GM19324 (cell line): ENCODE measurements at regions not wholly inside any gene's neighbourhood (a gene's known extent, or its start where the extent isn't known, plus 50 kb on each side); places are given as distances from the start of the nearest gene placed in this dataset.

ENCODE experiments used
- ATAC-seq: cut with Tn5 transposase; IDR thresholded peaks from one replicate; pipeline ENCODE4 v1.9.1; 2021; ENCODE audit warnings: mild to moderate bottlenecking, moderate library complexity; ENCODE audit not compliant: unreplicated experiment, low FRiP score

DNA sequence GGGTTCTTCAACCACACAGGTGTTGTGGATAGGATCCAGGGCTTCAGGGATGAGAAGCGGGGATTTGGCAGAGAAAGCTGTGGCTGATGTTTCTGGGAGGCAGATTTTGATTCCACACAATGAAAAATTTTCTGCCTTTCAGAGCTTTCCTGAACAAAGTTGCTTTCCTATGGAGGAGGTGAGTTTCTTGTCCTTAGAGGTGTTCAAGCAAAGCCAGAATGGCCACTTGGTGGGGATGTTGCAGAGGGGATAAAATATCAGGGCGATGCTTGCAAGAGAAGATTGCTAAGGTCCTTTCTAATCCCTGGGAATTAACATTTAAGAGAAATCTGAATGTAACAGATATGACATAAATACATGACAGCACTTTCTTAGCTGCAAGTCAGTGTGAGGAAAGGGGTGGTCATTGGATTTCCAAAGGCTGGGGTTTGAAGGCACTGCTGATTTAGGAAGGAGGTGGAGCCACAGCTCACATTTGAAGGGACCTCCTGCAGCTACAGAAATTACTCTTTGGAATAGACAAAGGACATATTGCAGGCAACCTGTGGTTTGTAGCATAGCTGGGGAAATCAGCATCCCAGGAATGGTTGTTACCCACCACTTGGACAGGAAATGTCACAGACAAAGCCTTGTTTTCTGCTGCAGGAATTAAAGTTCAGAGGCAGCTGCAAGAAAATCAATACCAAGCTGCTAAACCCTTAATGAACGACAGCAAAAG is 271.1 kb upstream of the CHD6 start:
- no peak for ATAC-seq

DNA sequence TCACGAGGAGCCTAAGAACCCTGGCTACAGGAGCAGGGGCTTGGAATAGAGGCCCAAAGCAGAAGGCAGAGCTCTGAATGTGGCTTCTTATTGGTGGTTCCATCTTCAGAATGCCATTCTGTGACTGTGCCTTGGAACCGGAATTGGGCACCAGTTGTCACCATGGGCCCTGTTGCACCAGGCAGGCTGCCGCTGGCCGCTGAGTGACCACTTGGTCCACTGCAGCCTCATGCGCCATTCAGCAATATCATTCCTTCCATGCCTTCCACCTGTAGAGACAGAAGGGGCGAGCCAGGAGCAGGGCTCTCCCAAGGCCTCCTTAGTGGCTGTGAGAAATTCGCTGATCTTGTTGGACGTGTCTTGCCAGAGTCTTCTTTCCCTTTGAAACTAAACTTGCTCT is 270.3 kb upstream of the CHD6 start:
- no peak for ATAC-seq

DNA sequence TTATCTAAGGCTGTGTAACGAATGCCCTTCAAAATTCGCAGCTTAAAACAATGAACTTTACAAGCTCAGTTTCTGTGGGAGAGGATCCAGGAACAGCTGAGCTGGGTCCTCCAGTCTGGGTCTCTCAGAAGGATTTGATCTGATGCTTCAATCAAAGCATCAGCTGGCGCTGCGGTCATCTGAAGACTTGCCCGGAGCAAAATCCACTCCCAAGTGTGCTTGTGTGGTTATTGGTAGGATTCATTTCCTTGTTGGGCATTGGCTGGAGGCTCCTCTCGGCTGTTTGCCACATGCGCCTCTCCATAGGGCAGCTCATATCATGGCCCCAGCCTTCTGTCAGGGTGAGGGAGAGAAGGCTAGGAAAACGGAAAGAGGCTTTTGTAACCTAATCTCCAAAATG is 269.3 kb upstream of the CHD6 start:
- ATAC-seq: no peak

DNA sequence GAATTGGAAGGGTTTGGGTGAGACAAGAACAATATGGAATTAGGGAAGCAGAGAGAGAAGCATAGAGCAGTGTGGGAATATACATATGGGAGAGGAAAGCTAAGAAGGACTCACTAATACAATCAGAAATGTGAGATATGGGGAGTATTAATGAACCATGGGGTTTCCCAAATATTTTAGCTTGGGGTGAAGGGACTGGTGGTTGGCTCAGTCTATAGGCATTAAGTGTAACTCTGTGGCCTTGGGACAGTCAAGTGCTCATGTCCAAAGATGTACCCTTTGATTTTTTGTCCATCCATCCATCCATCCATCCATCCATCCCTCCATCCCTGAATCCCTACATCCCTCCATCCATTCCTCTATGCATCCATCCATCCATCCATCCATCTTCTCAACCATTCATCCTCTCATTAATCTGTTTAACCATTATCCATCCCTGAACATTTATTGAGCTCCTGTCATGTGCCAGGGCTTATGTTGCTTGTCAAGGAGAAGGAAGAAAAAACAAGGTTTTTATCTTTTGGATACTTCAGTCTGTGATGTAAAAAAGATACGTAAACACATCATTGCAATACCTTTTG is 263.4 kb upstream of the CHD6 start:
- no peak for ATAC-seq

DNA sequence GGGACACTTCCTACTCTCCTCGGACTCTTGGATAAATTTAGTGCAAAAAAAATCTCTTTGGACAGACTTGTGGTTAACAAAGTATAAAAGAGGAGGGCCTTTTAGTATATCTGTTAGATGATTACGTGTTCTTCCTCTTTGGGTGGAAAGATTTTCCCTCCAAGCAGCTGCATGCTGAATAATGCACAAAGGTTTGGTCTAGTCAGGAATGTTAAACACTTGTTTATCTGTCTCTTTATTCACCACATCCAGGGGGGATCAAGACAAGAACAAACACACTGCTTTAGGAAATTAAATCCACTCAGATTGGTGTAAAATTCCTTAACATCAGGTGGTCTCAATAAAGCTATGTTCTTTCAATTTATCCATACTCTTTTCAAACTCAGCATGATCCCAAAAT is 260.9 kb upstream of the CHD6 start:
- no peak for ATAC-seq

DNA sequence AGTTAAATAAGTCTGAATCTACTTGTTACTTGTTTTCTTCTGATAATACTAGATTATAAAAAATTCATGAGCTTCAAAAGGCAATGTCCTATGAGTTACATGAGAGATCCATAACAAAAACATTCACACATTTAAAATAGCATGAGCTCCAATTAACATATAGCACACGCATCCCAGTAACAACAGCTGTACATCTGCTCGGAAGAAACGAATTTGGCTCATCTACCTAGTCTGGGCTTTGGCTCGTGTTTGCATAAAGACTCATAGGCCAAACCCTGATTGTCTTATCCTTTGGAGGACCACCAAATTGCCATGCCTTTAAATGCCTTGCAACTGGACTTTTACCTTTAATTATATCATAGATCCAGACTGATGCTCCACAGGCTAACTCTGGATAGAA is 259.7 kb upstream of the CHD6 start:
- no peak for ATAC-seq

DNA sequence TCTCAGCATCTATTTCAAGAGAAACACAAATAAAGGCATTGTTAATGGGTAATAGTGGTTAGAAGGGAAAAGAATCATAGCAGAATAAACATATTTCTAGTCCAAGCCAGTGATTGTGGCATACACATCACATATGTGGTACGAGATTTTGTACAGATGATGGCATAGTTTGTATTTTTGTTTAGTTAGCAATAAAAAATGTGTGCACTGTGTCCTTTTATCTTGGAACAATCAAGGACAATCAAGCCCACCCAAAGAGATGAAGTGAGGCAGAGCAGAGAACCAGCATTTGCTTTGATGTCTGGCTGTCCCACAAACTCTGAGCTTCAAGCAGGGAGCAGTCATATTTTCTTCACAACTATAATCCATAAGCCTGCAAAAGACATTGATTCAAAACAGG is 256.5 kb upstream of the CHD6 start:
- ATAC-seq: no peak

DNA sequence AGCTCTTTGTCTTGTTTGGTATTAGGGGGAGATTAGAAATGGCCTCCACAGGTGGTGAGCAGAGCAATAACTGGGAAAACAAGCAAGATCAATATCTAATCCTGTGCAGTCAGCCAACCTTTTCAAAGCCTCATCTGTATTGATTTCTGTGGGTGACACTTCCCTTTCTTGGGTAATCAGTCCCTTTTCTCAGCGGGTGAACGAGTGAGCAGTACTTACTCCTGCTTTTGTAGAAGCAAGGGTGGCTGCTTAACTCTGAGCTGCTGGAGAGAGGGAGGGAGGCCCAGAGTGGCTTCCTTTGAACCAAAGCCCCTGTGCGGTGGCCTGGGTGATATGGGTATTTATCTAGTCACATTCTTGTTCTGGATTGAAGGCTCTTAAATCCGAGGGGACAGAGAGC is 254.8 kb upstream of the CHD6 start:
- no peak for ATAC-seq

DNA sequence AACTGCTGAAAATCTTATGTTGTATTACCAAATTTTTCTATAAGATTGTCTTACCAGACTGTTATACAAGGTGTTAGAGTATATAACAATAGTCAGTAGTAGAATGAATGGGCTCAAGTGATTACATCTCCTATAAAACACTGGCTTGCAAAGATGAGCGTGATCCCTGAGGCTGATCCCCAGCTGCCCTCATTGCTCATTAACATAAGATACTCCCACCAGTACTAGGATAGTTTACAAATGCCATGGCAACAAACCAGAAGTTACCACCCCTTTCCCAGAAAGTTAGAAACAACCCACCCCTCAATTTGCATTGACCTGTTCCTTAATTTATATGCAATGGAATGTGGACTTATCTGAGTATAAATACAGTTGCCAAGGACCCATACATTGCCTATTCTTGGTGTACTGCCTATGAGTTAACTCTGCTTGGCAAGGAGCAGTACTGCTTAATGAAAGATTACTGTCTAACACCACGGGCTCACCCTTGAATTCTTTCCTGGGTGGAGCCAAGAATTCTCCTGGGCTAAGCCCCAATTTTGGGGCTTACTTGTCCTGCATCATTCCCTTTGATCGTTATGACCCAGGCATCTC is 252.8 kb upstream of the CHD6 start:
- no peak for ATAC-seq

DNA sequence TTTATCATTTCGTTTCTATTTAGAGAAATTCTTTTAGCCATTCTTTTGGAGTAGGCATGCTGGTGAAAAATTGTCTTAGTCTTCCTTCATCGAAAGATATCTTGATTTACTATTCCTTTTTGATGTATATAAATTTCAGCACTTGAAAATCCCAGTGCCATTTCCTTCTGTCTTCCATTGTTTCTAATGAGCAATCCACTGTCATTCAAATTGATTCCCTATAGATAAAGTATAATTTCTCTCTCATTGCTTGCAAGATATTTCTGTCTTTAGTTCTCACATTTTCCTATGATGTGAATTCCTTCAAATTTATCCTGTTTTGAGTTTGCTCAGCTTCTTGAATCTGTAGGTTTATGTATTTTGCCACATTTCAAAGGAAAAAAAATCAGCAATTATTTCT is 251.1 kb upstream of the CHD6 start:
- no peak for ATAC-seq

DNA sequence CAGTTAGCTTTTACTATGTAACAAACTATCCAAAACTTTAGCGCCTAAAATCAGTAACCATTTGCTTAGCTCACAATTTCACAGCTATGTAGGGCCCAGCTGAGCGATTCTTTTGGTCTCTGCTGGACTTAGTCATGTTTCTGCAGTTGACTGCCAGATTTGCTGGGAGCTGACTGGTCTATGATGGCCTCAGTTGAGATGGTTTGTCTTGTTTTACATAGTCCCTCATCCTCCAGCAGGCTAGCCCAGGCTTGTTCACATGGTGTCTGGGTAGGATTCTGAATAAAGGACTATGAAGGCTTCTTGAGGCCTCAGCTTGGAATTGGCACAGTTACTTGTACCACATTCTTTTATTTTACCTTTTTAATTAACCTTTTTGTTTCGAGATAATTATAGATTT is 247.8 kb upstream of the CHD6 start:
- no peak for ATAC-seq

DNA sequence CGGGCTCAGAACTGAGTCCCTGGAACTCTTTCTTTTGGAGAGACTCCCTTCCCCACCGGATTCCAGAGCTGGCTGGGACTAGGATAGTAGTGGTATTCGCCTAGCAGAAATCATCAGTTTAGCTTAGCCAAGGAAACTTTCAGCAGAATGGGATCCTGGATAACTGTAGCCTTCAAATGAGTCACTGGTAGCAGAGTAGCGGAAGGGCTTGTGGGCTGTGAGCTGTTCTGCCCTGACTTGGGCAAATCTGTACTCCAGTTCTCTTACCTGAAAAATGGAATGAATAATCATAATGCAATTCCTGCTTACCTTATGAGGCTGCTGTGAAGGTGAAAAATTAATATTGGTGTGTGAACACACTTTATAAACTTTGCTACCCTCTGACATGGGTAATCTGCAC is 244.3 kb upstream of the CHD6 start:
- no peak for ATAC-seq

DNA sequence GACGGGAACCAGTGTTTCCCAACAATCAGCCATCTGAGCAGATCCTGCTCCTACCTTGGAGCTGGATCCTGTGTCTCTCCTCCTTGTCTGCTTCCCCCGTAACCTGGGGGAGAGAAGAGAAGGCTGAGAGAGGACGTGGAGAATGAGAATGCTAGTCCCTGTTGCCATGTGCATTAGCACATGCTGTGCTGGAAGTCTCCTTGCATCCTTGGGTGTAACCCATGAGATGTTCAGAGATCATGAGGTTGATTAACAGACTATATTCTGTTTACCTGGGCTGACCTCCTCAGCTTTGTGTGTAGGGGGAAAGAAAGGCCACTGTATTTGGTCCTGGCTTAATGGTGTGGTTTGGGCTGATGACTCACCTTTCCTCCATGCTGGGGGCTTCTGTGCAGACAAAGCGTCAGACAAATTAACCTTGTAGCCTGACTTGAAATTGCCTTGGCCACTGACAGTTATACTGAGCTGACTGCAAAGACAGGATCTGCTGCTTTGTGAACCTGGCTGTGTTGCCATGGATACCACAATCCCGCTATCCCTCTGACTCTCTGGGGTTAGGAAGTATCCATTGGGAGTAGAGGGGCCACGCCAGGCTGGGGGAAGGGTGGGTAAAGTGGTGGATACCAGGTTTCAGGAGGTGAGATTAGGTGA is 243.7 kb upstream of the CHD6 start:
- ATAC-seq: no peak

DNA sequence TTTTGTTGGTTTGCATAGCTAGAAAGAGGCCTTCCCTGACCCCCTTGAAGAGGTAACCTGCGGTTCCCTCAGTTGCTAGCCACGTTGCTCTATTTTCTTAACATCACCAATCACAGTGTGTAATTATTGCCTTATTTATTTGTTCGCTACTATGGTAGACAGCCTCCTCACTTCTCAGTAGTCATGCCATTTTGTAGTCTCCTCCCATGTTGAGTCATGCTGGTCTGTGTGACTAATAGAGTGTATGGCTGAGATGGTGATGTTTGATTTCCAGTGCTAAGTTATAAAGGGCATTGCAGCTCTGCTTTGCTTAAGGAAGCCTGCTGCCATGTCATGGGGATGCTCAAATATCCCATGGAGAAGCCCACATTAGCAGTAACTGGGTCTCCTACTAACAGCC is 236.6 kb upstream of the CHD6 start:
- ATAC-seq: no peak

DNA sequence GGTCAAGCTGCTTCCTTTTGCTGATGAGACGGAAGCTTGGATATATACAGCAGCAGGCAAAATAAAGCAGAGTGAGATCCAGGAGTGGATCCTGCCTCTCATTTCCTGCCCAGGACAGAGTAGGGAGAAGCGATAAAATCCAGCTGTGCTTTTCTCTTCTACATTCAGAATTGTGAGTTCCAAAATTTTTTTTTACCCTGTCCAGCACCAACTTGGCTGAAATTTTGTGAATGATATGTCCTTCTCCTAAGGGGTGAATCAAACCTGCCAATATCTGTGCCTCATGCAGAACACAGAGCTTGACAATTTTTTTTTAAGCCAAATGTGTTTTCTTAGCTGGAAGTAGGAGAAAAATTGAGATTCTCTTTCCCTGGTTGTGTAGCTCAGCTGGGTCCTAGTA is 235.6 kb upstream of the CHD6 start:
- ATAC-seq: no peak

DNA sequence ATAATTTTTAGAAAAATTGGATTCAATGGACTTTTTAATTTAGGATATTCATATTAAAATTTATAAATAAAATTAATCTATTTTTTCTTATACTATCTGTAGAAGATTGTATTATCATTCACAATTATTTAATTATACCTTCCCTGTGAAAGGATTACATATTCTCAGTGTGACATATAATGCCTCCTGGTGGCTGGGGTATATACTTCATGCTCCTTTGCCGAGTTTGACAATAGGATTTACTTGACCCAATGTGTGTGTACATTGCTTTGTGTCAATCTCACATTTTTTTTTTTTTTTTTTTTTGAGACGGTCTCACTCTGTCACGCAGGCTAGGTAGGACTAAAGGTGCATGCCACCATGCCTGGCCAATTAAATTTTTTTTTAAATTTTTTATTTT is 230.0 kb upstream of the CHD6 start:
- no peak for ATAC-seq

DNA sequence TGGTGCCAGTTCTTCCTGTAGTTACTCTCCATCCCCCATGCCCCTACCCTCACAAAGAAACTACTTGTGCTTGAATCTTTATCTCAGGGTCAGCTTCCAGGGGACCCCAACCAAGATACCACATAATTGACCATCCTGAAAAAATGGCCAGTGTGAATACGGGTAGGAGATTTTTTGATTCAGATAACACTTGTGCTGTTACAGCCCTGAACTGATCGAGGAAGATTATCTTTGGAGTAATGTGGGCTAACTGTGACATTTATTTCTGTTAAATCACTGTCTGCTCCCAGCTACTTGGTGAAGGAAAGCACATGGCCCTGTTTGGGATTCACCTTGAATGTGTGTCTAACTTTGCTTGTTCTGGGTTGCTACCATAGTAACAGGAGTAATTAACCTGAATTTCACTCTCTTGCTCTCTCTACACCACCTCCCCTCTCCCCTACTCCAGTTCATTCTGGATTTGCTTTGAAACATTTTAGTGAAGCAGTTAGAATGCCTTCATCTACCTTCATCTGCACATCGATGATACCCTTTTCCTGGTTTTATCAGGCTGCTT is 219.6 kb upstream of the CHD6 start:
- no peak for ATAC-seq

DNA sequence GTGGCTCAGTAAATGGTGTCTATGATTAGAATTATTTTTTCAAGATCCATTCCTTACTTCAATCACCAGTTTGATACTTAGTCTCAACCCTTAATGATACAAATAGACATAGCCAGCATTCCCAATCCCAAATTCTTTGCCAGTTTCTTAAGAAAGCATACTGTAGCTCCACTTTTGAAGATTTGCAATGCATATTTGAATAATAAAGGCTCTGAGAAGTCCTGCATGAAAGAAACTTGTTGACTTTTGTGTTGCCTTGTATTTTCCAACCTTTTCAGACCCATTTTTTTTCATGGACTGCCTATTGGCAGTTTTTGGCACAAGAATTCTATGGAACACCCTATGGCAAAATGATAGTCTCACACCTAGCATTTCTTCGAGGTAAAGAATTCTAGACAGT is 215.6 kb upstream of the CHD6 start:
- no peak for ATAC-seq

DNA sequence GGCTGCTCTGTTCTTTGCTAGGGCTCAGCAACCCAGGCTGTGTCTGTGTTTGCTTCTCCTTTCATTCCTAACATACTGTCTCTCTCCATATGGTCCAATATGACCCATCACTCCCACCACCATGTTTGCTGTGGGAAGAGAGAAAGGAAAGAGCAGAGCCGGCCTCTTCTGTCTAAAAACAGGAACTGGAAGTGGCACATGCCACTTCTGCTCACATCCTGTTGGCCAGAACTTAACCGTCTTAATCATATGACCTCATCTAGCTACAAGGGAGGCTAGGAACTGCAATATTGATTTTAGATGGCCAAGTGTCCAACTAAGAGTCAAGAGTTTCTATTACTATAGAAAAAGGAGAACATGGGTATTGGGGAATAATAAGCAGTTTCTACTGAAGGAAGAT is 212.5 kb upstream of the CHD6 start:
- ATAC-seq: no peak

DNA sequence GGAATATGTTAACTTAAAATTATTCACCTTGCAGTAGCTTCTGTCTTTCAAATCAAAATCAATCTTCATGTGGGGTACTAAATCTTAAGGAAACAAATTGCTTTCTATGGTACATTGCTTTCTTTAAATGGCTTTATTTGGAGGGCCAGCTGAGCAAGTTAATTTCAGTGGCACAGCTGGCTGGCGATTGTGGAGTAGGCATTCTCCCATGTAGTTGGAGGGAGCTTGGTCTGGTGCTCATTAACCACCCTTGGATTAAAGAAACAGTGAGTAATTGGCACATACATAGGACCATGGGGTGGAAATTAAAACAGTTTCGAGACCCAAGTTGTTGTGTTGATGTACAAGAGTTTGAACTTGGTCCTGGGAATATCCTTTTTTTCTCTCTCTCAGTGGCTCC is 201.3 kb upstream of the CHD6 start:
- no peak for ATAC-seq

DNA sequence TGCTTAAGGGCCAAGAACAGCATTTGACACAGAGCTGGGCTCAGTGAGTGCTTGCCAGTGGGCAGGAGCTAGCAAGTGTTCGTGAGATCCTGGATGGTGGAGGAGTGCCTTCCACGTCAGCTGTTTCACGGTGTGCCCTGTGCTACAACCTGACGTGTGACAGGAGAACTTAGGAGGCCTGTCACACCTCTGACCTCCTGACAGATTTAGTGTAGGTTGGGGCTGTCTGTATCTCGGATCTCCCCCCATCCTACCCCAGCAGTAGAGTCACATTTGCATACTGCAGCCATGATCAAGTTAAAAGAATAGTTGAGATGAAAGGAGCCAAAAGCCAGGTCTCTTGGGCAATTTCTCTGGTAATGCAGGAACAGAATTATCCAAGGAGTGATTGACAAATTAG is 200.8 kb upstream of the CHD6 start:
- ATAC-seq: no peak

DNA sequence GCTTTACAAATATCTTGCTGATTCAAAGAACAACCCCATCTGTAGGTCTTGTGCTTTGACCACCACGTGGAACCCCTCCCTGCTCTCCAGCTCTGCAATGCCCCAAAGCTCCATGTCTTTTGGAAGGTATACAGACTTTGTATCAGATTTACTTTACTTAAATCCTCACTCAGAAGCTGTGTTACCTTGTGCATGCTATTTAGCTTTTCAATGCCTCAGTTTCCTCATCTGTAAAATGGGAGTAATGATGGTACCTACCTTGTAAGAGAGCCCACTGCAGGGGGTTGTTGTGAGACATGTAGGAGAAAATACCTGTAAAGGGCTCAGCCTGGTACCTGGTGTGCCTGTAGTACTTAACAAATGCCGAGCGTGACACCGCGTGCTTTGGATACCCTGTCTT is 200.2 kb upstream of the CHD6 start:
- no peak for ATAC-seq
